Suppressor macrophage treated with lipopolysaccharide for 1 hour (primary cell): ENCODE measurements at regions not wholly inside any gene's neighbourhood (a gene's known extent, or its start where the extent isn't known, plus 50 kb on each side); places are given as distances from the start of the nearest gene placed in this dataset.

Experiments used
- DNase-seq, 3 donors: peaks; one replicate each; pipeline ENCODE4 v3.0.0-alpha.2; 2020 to 2022

GRCh38 chr6:53744321-53744720, 50.5 kb upstream of the LRRC1 start:
- DNase-seq = no peak

GRCh38 chr6:53741034-53741823, 53.6 kb upstream of the LRRC1 start:
- DNase-seq = peak; percentile 70 to 78 (median 74)

DNA sequence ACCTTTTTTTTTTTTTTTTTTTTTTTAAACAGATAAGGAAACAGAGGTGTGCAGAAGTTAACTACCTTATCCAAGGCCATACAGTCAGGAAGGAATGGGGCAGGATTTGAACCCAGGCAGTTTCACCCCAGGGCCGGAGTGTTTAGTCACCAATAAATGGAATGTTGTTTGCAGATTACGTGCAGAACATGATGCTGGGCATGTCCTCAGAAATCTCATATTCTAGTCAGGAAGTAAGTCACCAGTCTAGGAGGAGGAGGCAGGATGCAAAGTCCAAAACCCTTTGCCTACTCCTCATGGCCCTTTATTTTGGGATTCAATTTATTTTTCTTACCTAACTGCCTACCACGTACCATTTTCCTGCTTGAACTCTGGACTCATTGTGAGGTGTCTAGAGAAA, 57.1 kb upstream of the LRRC1 start:
- DNase-seq = no peak

DNA sequence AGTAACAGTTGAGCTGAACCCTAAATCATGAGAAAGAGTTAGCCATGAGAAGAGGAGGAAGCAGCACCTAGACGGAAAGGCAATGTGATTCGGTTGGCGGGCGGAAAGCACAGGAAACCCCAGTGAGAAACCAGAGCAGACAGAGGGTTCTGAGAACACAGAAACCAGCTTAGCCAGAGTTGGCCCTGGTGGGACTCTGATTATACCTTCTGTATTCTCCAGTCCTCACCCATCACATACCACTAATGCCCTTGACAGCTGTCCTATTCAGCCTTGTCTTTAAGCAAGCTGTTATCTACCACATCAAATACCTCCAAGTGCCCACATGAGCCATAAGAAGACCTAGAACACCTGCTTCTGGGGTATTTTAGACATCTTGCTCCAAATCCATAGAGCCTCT, 58.9 kb upstream of the LRRC1 start:
- peak in 1 of 3 donors; percentile 6 for DNase-seq

GRCh38 chr6:53734473-53735299, 60.1 kb upstream of the LRRC1 start:
- DNase-seq = peak; percentile 18 to 33 (median 20)

- DNase-seq = peak in 1 of 3 donors; percentile 5
Measured at GRCh38 chr6:53731866-53732636, 62.8 kb upstream of the LRRC1 start.

DNA sequence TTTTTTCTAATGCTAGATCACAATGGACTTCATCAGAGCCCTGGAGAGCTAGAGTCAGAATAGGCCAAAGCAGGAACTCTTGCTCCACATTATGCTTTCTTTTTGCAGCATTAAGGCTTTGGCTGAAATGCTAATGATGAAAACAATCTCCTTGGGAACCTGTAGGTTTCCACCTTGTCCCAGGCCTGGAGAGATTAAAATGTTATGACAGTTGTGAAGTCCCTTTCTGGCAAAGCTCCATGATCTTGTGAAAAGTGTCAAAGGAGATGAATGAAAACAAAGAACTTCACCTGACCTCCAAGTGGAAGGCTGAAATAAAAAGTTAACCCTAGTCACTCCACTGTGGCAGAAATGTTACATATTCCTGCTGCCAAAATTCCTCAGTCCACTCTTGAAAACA, 64.0 kb upstream of the LRRC1 start:
- no peak for DNase-seq

GRCh38 chr6:53728570-53729194, 63.1 kb upstream of the KLHL31 start:
- DNase-seq = peak; percentile 53 to 69 (median 68)

DNA sequence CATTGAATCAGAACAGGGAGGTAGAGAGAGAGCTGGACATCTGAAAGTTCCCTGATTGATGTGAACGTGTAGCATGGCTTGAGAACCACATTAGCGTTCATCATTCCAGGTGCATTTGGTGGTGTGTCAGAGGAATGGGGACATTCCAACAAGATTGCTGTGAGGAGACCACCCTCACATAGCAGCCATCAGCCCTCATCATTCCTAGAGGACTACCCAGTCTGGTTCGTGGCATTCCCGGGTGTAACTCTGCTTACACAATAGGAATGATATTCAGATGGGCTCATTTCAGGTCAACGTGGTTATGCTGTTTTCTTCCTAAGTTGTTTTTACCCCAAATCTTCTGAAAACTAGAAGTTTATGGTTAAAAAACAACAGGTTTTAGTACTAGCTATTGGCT, 62.2 kb upstream of the KLHL31 start:
- DNase-seq = no peak

DNA sequence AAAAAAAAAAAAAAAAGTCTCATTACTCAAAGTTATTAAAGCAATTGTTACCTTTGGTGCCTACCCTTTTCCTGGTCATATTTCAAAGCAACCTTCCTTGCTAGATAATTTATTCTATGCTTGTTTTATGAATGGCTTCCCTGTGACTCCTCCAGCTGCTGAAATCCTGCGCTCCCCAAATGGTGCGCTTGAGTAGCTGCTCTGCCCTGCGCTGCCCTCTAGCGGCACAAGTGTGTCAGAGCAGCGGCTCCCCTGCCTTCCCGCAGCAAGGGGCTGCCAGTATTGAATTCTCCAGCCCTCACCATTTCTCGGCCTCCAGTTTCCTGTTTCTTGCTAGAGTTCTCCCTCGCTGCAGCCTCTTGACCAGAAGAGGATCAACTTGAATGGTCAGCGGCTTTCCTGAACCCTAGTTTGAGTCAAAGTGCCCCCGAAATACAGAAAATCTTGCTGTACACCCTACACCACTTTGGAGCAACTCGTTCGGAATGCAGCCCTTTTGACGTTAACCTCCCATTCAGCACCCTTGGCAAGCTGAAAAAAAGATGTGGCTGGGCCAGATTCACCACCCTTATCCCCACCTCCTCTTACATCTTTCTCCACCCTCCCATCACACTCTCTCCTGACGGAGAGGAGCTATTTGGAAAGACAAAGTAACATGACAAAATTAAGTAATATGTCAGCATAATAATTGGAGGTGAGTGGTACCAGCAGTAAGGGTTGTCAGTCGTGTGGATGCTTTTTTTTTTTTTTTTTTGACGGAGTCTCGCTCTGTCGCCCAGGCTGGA, 60.4 kb upstream of the KLHL31 start:
- DNase-seq = peak; percentile 82 to 90 (median 89)

DNA sequence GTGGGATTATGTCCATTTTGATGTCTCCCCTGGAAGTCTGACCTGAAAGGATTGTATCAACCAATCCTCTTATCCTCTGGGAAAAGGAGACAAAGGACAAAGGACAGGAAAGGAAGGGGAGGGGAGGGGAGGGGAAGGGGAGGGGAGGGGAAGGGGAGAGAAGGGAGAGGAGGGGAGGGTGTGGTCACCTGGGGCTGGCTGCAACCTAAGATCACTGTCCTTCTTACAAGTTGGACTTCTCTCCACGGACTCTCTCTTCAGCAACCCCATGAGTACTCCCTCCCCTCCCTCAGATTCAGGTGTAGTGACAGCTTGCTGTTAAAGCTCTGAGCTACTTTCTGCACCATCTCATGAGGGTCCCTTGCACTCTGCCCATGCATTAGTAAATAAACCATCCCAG, 58.9 kb upstream of the KLHL31 start:
- DNase-seq = no peak

DNA sequence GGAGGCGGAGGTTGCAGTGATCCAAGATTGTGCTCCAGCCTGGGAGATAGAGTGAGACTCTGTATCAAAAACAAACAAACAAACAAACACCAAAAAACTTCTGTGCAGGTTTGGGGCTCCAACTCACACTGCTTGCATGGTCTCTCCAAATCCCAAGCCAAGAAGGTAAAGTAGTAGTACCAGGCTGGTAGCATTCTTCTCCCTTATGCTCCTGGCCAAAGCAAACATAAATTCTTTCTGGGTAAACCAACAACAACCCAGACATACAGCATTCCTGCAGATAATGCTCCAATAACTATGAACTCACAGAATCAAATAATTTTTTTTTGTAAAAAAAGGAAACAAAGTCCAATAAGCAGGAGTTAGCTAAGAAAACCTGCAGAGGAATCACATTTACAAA, 57.8 kb upstream of the KLHL31 start:
- no peak for DNase-seq

GRCh38 chr6:53721766-53722165, 56.2 kb upstream of the KLHL31 start:
- no peak for DNase-seq

DNA sequence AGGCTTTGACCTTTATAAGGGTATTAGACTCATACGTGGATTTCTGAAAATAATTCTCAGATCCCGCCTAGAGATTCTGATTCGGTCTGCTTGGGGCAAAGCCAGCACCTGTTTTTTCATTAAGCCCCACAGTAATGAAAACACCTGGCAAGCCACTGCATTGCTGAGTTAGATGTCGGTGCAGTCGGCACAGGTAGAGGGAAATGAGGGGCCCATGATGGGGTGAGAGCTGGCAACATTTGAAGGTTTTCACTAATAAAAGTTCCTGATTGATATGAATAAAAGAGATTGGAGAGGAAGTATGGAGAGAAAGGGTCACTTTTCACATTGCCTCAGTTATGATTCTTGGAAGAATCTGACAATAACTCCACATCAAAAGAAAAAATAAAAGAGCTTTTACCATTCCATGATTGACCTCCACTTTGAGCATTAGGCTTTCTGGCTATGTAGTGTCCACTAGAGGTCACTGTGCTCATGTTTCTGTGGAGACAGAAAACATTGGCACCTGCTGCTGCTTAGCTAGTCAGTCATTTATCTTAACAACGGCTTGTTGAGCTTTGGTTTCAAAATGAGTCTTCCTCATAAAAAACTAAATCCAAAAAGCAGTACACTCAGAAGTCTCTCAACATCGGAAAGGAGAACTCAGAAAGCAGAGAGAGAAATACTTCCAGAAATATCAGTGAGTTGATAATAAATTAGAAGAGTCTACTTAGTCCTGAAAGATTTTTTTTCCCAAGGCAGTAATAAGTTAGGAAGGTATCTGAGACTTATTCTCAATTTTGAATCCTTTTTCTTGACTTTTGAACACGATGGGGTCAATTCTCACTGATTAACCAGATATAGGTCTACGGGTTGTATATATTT, 53.3 kb upstream of the KLHL31 start:
- peak; percentile 71 to 82 (median 74) for DNase-seq

DNA sequence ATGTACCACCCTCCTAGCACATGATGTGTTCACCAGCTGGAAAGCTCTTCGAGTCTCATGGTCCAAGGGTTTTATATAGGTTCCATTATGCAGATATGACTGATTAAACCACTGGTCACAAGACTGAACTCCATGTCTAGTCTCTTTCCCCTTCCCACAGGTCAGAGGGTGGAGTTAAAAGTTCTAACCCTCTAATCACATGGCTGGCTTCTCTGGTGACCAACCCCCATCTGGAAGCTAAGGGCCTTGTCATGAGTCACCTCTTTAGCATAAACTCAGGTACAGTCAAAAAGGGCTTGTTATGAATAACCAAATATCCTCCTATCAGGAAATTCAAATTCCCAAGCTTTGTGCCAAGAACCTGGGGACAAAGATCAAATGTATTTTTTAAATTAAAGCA, 52.0 kb upstream of the KLHL31 start:
- DNase-seq = peak in 1 of 3 donors; percentile 3

DNA sequence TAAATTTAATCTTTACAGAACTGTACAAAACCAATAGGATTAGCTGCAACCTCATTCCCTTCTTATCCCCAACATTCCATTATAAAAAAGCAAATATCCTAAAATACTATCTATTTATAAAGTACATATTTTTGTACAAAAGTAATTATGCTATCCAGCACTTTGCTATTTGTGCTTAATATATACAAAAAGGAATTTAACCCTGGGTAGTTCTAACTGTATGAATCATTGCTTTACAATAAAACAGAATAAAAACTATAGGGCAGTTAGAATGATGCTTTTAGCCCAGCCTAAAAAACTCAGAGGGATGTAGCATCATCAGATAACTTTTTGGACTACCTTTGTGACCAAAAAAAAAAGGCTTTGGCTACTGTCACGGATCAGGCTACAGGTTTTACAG, 49.9 kb upstream of the KLHL31 start:
- no peak for DNase-seq
